HG03442 (cell line): ENCODE measurements at regions not wholly inside any gene's neighbourhood (a gene's known extent, or its start where the extent isn't known, plus 50 kb on each side); places are given as distances from the start of the nearest gene placed in this dataset.

Source experiments
- ATAC-seq: cut with Tn5 transposase; IDR thresholded peaks from one replicate; pipeline ENCODE4 v1.9.1; 2021; ENCODE audit warnings: mild to moderate bottlenecking, moderate library complexity; ENCODE audit not compliant: unreplicated experiment

GRCh38 chr2:7209757-7210555 lies 292.7 kb downstream of the RNF144A start:
- no peak for ATAC-seq

- no peak for ATAC-seq
Measured at GRCh38 chr2:7210712-7211111, 293.5 kb downstream of the RNF144A start.

- no peak for ATAC-seq
Measured at GRCh38 chr2:7225848-7226247, 308.6 kb downstream of the RNF144A start.

- ATAC-seq: no peak
Measured at GRCh38 chr2:7226501-7226900, 309.3 kb downstream of the RNF144A start.

- no peak for ATAC-seq
Measured at GRCh38 chr2:7233126-7233525, 315.9 kb downstream of the RNF144A start.

GRCh38 chr2:7237466-7237865 lies 320.3 kb downstream of the RNF144A start:
- ATAC-seq: no peak

GRCh38 chr2:7239078-7239477 lies 321.9 kb downstream of the RNF144A start:
- ATAC-seq: no peak

GRCh38 chr2:7241041-7241745 lies 324.0 kb downstream of the RNF144A start:
- no peak for ATAC-seq

- no peak for ATAC-seq
Measured at GRCh38 chr2:7242189-7242867, 325.1 kb downstream of the RNF144A start.

GRCh38 chr2:7243276-7243675 lies 326.1 kb downstream of the RNF144A start:
- no peak for ATAC-seq

- no peak for ATAC-seq
Measured at GRCh38 chr2:7256377-7256776, 339.2 kb downstream of the RNF144A start.

- ATAC-seq: no peak
Measured at GRCh38 chr2:7262727-7263126, 345.5 kb downstream of the RNF144A start.

GRCh38 chr2:7264791-7265190 lies 347.6 kb downstream of the RNF144A start:
- no peak for ATAC-seq

GRCh38 chr2:7265286-7265685 lies 348.1 kb downstream of the RNF144A start:
- ATAC-seq: no peak

- no peak for ATAC-seq
Measured at GRCh38 chr2:7269106-7269643, 352.0 kb downstream of the RNF144A start.

- no peak for ATAC-seq
Measured at GRCh38 chr2:7270011-7270431, 352.8 kb downstream of the RNF144A start.

GRCh38 chr2:7272210-7272609 lies 355.0 kb downstream of the RNF144A start:
- ATAC-seq: no peak

- ATAC-seq: no peak
Measured at GRCh38 chr2:7278984-7279383, 361.8 kb downstream of the RNF144A start.

GRCh38 chr2:7279421-7279949 lies 362.3 kb downstream of the RNF144A start:
- no peak for ATAC-seq

GRCh38 chr2:7280790-7281189 lies 363.6 kb downstream of the RNF144A start:
- peak; percentile 70 for ATAC-seq
